HG03159 (cell line): ENCODE measurements at regions not wholly inside any gene's neighbourhood (a gene's known extent, or its start where the extent isn't known, plus 50 kb on each side); places are given as distances from the start of the nearest gene placed in this dataset.
"Not testable (repeated sequence)": the region's sequence is repeated elsewhere in the genome, so short reads cannot be mapped to it uniquely, and the experiment has no call there.

Experiments used
- ATAC-seq: cut with Tn5 transposase; IDR thresholded peaks from one replicate; pipeline ENCODE4 v1.9.1; 2021; ENCODE audit warnings: mild to moderate bottlenecking, moderate library complexity; ENCODE audit not compliant: unreplicated experiment

GRCh38 chr14:49250109-49250508 lies 336.1 kb downstream of the RPS29 start:
- ATAC-seq: no peak

- peak; percentile 79 for ATAC-seq
Measured at GRCh38 chr14:49249022-49249421, 337.2 kb downstream of the RPS29 start.

- ATAC-seq: not testable (repeated sequence)
Measured at GRCh38 chr14:49243777-49244176, 342.4 kb downstream of the RPS29 start.

GRCh38 chr14:49240383-49240782 lies 345.8 kb downstream of the RPS29 start:
- ATAC-seq: no peak

- ATAC-seq: no peak
Measured at GRCh38 chr14:49228552-49228951, 357.6 kb downstream of the RPS29 start.

GRCh38 chr14:49221316-49221715 lies 364.9 kb downstream of the RPS29 start:
- no peak for ATAC-seq

- no peak for ATAC-seq
Measured at GRCh38 chr14:49220492-49220891, 365.7 kb downstream of the RPS29 start.

- ATAC-seq: no peak
Measured at GRCh38 chr14:49218436-49219092, 367.6 kb downstream of the RPS29 start.

GRCh38 chr14:49212721-49213120 lies 373.5 kb downstream of the RPS29 start:
- no peak for ATAC-seq

- ATAC-seq: no peak
Measured at GRCh38 chr14:49209416-49209815, 376.8 kb downstream of the RPS29 start.

- ATAC-seq: no peak
Measured at GRCh38 chr14:49206828-49207227, 379.4 kb downstream of the RPS29 start.

GRCh38 chr14:49203676-49204075 lies 382.5 kb downstream of the RPS29 start:
- ATAC-seq: peak; percentile 57

GRCh38 chr14:49199159-49199558 lies 387.0 kb downstream of the RPS29 start:
- ATAC-seq: no peak

GRCh38 chr14:49196327-49196726 lies 389.9 kb downstream of the RPS29 start:
- ATAC-seq: no peak

- no peak for ATAC-seq
Measured at GRCh38 chr14:49194067-49194466, 392.1 kb downstream of the RPS29 start.

- ATAC-seq: peak; percentile 98
Measured at GRCh38 chr14:49193332-49194065, 392.7 kb downstream of the RPS29 start.

- no peak for ATAC-seq
Measured at GRCh38 chr14:49191380-49191779, 394.8 kb downstream of the RPS29 start.

- no peak for ATAC-seq
Measured at GRCh38 chr14:49189375-49189774, 396.8 kb downstream of the RPS29 start.

GRCh38 chr14:49187799-49188198 lies 398.4 kb downstream of the RPS29 start:
- ATAC-seq: no peak

- peak; percentile 99 for ATAC-seq
Measured at GRCh38 chr14:49173765-49174373, 412.3 kb downstream of the RPS29 start.

GRCh38 chr14:49164074-49164473 lies 422.1 kb downstream of the RPS29 start:
- no peak for ATAC-seq

GRCh38 chr14:49160983-49161382 lies 425.2 kb downstream of the RPS29 start:
- no peak for ATAC-seq
